ENCODE measurements at regions not wholly inside any gene's neighbourhood (a gene's known extent, or its start where the extent isn't known, plus 50 kb on each side); places are given as distances from the start of the nearest gene placed in this dataset.

DNA sequence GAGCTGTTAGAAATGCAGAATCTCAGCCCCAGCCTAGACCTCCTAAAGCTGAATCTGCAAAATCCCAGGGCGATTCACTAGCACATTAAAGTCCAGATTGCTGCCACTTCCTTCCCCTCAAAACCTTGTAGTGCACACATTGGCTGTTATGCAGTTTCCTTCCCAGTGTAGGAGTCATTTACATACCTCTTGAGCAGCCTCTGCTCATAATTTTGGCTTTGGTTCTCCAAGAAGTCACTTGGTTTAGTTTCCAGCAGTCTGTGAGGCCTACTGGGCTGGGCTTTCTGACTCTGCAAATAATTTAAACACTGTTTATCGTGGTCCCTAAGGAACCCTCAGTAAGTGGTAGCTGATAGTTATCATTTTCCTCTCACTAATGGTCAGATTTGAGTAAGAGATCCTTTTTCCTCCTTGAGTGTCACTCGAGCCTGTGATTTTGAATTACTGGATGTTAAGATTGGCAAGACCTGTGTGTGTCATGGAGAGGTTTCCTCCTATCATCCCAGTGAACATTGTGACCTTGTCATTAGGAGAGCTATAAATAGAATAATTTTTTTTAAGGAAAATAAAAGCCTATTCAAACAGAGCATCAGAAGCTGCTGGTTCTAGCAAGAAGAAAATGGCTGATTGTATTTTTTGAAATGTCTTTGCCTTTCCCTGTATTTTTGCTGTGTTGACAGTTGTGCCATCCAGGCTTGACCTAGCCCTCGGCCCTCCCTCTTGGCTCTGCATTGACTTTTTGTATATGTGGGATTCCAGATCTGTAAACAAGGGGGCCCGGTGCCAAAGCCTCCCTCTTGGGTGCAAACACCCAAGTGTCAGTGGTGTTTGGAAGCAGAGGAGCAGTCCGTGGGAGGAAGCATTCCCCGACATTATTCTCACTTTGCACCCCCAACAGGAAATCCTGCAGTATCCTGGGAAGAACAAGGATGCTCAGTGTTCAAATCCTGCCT is 134.8 kb upstream of the ANKRD28 start:
- Histone ChIP-seq H3K4me3 (ENCODE audit: low read depth, low read length) (no peak overlapping the region), H3K36me3 (ENCODE audit: control insufficient read depth, insufficient read depth, low read length) (no peaks in the 10 kb centered on the region), H3K27me3 (ENCODE audit: control insufficient read depth, insufficient read depth, low read length) (no peaks in the 10 kb centered on the region)
- ChIA-PET CTCF (interaction anchor here (1.3 kb wide), 1 partner anchor 12 kb away, joined by 4 read pairs; no protein-coding TSS in a partner anchor), POLR2A (no interaction called here)
- TF ChIP-seq, protein P1, sequence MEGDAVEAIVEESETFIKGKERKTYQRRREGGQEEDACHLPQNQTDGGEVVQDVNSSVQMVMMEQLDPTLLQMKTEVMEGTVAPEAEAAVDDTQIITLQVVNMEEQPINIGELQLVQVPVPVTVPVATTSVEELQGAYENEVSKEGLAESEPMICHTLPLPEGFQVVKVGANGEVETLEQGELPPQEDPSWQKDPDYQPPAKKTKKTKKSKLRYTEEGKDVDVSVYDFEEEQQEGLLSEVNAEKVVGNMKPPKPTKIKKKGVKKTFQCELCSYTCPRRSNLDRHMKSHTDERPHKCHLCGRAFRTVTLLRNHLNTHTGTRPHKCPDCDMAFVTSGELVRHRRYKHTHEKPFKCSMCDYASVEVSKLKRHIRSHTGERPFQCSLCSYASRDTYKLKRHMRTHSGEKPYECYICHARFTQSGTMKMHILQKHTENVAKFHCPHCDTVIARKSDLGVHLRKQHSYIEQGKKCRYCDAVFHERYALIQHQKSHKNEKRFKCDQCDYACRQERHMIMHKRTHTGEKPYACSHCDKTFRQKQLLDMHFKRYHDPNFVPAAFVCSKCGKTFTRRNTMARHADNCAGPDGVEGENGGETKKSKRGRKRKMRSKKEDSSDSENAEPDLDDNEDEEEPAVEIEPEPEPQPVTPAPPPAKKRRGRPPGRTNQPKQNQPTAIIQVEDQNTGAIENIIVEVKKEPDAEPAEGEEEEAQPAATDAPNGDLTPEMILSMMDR (IDR thresholded peaks at IDR 0.05; ENCODE audit: insufficient read depth, low read depth, low read length) = no peak
- DNase-seq (ENCODE audit: low read depth) = no peak

DNA sequence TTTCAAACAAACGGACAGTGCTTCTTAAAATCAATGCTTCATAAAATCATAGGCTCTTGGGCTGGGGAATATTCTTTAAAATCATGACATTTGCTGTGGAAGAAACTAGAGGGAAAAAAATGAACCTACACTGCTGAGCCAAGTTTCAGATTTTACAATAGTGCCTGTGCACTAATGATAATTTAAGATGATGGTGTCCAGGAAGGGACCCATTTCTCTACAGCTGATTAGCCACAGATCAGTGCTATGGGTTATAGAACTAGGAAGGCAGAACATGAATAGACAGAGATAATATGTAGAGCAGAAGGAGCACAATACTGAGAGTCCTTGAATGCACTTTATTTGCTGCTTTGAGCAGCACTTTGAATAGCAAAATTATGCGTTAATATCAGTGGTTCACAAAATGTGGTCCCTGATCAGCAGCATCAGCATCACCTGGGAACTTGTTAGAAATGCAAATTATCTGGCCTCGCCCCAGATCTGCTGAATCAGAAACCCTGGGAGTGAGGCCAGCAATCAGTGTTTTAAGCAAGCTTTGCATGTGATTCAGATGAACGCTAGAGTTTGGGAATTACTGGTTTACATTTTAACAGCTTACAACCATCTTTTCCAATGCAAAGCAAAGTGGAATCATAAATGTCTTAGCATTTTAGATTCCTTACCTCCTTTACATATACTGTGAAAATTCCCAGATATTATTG is 135.8 kb upstream of the ANKRD28 start:
- DNase-seq (ENCODE audit: low read depth) = no peak
- TF ChIP-seq, protein P1 (IDR thresholded peaks at IDR 0.05; ENCODE audit: insufficient read depth, low read depth, low read length) = no peak
- Histone ChIP-seq H3K36me3 (ENCODE audit: control insufficient read depth, insufficient read depth, low read length) (no peaks in the 10 kb centered on the region), H3K4me3 (ENCODE audit: low read depth, low read length) (no peak overlapping the region), H3K27me3 (ENCODE audit: control insufficient read depth, insufficient read depth, low read length) (no peaks in the 10 kb centered on the region)
- ChIA-PET POLR2A (no interaction called here), CTCF (no interaction called here)

DNA sequence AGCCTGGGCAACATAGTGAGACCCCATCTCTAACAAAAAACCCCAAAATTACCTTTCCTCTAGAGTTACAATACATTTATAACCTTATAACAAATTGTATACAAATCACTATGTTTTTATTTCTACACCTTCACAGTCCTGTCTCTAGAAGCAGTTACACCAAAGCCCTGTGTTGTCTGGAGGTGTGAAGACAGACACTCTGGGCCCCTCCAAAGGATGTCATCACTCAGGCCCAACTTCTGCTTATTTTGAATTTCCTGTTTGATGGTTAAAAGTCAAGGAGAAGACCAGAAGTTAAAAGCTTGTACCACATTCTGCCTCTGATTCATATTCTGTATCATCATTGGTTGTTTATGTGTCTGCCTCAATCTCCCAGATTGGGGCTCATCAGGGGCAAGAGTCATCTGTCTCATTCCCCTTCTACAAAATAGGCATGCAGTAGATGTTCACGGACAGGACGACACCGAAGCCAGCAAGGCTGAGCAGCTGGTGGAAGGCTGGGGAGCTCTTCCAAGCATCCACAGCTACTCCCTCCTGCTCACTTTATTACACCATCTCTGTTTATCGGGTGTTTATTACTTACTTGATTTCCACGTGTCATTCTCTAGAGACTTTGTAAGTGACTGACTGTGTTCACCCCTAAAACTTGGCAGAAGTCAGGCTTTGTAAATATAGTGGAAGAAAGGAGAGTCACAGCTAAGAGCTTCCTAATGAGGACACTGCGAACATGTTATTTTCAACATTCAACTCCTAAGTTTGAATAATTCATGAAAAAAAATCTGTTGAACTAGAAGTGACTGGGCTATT is 136.8 kb upstream of the ANKRD28 start:
- ChIA-PET POLR2A (no interaction called here), CTCF (no interaction called here)
- DNase-seq (ENCODE audit: low read depth) = no peak
- TF ChIP-seq, protein P1 (IDR thresholded peaks at IDR 0.05; ENCODE audit: insufficient read depth, low read depth, low read length) = no peak
- Histone ChIP-seq H3K27me3 (ENCODE audit: control insufficient read depth, insufficient read depth, low read length) (no peaks in the 10 kb centered on the region), H3K4me3 (ENCODE audit: low read depth, low read length) (no peak overlapping the region), H3K36me3 (ENCODE audit: control insufficient read depth, insufficient read depth, low read length) (no peaks in the 10 kb centered on the region)

DNA sequence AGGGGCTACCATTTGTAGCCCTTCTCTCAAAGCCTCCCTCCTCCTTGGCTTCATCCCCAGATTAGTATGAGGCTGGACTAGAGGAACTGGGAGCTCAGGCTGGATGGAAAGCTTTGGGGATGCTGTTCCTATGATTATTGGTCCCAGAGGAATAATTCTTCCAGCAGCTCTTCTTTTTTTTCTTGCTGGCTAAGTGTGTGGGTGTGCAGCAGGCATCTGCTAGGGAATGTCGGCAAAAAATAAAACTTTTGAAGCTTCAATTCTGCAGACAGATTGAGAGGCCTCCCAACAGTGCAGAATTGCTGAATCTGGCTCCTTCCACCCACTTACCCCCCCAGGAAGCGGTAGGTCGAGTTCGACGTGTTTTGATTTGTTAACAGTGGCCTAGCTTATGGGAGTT is 138.5 kb upstream of the ANKRD28 start:
- DNase-seq (ENCODE audit: low read depth) = no peak

More for the DNA sequence above, 138.5 kb upstream of the ANKRD28 start:
- ChIA-PET CTCF (interaction anchor here (1.0 to 1.5 kb wide), 3 partner anchors 17 to 70 kb away, joined by 3 to 4 read pairs (median 4); no protein-coding TSS in a partner anchor), POLR2A (no interaction called here)
- TF ChIP-seq, protein P1 (IDR thresholded peaks at IDR 0.05; ENCODE audit: insufficient read depth, low read depth, low read length) = no peak
- no peaks in the 10 kb centered on the region for H3K27me3 ChIP-seq (ENCODE audit: control insufficient read depth, insufficient read depth, low read length)
- H3K4me3 ChIP-seq (ENCODE audit: low read depth, low read length) = no peak overlapping the region
- H3K36me3 ChIP-seq (ENCODE audit: control insufficient read depth, insufficient read depth, low read length) = no peaks in the 10 kb centered on the region
